GM12865 (cell line): ENCODE measurements at regions not wholly inside any gene's neighbourhood (a gene's known extent, or its start where the extent isn't known, plus 50 kb on each side); places are given as distances from the start of the nearest gene placed in this dataset.

Experiments used
- DNase-seq: peaks from one replicate; pipeline ENCODE4 v3.0.0; 2010; ENCODE audit warnings: low read depth
- H3K4me3 ChIP-seq: 2 replicates; pipeline ENCODE4 v1.5.1; 2011; ENCODE audit warnings: mild to moderate bottlenecking, low read depth, low read length, control low read depth
- TF ChIP-seq, protein P1 (sequence below): IDR thresholded peaks from 2 replicates; pipeline ENCODE4 v1.5.1; 2011; ENCODE audit warnings: low read length, control low read depth, low read depth, inconsistent platforms; ENCODE audit not compliant: insufficient read depth; ENCODE audit errors: missing control alignments

DNA sequence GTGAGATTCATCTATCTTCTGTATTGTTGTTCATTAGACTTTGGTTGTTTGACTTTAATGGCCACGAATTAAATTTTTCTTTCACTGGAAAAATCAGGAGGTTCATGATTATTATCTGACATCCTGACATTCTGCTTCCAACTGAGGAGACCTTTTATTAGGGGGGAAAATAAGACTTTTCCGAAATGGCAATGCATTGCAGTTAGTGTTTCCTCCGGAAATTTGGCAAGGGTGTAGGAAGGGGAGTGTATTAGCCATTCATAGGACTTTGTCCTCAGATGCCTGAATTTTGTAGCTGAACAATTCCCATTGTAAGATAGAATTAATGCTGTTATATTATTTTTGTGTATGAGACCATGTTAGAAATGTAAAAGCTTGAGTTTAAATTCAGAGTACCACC lies 450.6 kb upstream of the TGFBR2 start:
- TF ChIP-seq, protein P1, sequence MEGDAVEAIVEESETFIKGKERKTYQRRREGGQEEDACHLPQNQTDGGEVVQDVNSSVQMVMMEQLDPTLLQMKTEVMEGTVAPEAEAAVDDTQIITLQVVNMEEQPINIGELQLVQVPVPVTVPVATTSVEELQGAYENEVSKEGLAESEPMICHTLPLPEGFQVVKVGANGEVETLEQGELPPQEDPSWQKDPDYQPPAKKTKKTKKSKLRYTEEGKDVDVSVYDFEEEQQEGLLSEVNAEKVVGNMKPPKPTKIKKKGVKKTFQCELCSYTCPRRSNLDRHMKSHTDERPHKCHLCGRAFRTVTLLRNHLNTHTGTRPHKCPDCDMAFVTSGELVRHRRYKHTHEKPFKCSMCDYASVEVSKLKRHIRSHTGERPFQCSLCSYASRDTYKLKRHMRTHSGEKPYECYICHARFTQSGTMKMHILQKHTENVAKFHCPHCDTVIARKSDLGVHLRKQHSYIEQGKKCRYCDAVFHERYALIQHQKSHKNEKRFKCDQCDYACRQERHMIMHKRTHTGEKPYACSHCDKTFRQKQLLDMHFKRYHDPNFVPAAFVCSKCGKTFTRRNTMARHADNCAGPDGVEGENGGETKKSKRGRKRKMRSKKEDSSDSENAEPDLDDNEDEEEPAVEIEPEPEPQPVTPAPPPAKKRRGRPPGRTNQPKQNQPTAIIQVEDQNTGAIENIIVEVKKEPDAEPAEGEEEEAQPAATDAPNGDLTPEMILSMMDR: no peak
- no peak overlapping the region for H3K4me3 ChIP-seq
- DNase-seq: no peak

DNA sequence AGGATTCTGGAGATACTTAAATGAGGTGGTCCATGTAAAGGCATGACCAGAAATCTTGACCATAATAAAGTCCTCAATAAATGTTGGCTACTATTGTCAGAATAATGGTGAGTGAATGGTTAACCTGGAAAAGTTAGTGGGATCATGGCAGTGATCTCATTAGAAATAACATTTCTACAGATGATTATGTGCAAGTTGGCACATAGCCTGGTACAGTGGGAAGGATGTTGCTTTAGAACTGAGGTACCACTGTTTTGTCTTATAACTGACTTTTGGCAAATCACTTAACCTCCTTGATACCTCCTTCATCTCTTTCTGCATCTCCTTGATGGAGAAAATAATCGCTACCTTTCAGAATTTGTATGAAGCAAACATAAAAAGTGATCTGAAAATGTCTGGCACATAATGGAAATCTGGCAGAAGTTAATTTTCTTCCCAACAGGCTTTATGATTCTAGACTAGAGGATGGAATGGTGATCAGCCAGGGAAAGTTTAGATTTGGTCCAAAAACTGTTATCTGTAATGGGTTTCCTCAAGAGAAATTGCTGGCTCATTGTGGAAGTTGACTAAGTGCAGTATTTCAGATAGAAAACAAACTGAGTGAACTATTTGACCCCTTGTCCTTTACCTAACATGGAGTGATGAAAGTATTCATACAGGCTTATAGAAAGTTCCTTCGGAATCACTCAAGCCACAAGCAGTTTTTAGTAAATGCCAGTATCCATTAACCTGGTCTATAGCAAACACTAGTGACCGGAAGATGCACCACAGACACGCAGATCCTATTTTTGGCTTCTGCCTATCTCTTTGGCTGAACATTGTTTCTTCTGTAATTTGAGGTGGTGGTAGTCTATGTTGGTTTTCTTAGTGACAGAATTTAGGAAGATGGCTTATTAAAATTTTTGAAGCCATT lies 449.6 kb upstream of the TGFBR2 start:
- TF ChIP-seq, protein P1: no peak
- DNase-seq: no peak
- no peak overlapping the region for H3K4me3 ChIP-seq

DNA sequence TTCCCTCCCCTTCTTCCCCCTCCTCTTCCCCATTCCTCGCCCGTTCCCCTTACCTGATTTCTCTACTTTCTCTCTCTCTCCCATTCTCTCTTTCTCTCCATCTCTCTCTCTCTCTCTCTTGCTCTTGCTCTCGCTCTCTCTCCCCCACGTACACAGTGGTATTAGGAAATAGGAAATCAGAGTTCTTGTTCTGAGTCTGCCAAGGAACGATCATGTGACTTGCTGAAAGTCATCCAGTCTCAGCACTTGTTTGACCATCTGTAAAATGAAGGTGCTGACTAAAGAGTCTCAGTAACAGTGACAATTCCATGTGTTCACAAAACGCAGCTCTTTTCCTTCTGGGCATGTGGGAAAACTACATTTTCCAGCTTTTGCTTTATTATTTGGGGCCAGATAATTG lies 445.0 kb upstream of the TGFBR2 start:
- H3K4me3 ChIP-seq: no peak overlapping the region
- TF ChIP-seq, protein P1: no peak
- DNase-seq: no peak

DNA sequence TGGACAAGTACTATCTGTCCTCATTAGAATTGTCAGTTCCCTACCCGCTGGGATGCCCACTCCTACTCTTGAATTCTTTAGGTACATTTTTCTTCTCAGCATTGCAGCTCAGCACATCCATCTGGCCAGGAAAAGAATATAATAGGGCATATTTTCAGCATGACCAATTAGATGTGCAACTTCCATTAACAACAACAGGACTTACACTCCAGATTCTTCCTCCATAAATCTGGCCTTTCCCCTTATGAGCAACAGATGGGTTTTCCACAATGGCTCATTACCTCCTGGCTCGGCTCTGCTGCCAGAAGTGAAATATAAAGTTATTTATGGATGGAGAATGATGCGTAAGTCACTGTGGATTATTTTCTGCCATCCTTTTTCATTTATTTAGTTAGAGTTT lies 443.8 kb upstream of the TGFBR2 start:
- TF ChIP-seq, protein P1: no peak
- no peak overlapping the region for H3K4me3 ChIP-seq
- no peak for DNase-seq

DNA sequence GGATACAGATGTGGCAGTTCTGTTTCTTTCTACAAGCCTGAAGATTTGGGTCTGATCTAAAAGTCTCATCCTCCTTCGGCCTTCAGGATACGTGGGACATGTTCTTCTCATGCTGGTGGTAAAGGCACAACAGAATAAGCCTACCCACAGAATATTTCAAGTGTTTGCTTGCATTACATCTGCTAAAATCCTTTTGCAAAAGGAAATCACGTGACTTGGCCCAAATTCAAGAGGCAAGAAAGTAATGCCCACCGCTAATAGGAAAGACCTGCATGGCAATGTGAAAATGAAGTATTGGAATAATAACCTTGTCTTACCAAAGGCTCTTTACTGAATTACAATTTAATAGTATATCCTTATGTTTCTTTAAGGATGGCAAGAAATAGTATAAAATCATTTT lies 439.9 kb upstream of the TGFBR2 start:
- TF ChIP-seq, protein P1: no peak
- DNase-seq: no peak
- H3K4me3 ChIP-seq: no peak overlapping the region

DNA sequence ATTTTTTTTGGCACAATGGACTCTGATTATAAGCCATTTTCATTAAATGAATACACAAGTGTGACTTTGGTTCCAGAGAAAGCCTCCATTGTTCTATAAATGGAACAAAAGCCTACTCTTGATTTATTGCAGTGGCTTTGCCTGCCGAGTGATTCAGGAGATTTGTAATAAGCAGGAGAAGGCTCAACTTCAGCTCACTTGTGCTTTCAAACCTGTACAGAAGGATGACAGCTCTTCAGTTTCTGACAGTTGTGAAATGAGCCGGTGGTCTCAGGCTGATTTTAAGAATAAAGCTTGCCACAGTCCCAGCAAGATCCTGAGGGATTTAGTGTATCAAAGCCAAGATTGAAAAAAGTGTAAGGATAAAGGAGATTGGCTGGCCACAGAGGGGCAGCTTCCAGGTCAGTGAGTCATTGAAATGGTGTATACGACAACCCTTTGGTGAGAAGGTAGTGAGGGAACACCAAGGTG lies 438.8 kb upstream of the TGFBR2 start:
- TF ChIP-seq, protein P1: no peak
- DNase-seq: no peak
- H3K4me3 ChIP-seq: no peak overlapping the region
